DMS153 treated with DMSO at 0.1 percent for 48 hours (cell line): ENCODE measurements at regions not wholly inside any gene's neighbourhood (a gene's known extent, or its start where the extent isn't known, plus 50 kb on each side); places are given as distances from the start of the nearest gene placed in this dataset.
A peak's percentile ranks its signal among the peaks of the same experiment; 100 is the strongest.

ENCODE experiments used
- DNase-seq: peaks from one replicate; lab custom pipeline; 2025; ENCODE audit not compliant: unreplicated experiment; lab: John Stamatoyannopoulos, UW

DNA sequence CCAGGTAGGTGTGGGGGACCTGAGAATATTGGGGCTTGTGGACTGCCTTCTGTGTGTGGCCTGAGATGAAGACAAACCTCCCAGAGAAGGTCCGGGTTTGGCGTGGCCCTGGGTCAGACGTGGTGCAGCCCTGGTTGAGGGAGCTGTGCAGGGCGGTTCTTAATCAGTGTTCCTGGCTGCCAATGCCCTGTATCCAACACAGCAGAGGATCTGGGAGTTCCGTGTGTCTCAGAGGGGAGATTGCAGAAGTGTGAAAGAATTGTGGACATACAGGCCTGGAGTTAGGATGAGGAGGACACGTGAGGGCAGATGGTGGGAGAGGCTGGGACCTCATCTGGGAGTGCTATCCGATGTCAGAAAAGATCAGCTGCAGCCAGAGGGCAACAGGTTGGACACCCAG, 102.0 kb upstream of the NECTIN1 start:
- no peak for DNase-seq

DNA sequence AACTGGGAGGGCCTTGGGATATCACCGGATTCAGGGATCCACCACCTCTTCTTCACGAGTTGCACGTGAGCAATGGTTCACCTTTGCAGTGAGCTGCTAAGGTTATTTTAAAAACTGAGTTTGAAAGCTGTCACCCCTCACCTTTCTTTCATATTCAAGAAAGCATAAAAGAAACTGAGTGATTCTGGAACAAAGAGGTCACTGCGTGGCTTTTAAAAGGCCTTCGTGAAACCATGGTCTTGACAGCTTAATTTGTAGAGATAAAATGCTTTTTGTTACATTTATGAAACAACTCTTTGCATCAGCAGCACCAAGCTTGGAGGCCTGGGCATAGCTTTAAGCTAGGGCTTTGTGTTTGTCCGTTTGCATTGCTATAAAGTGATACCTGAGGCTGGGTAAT, 101.4 kb upstream of the NECTIN1 start:
- DNase-seq: no peak

- no peak for DNase-seq
Observed at GRCh38 chr11:119829402-119829801, 100.4 kb upstream of the NECTIN1 start.

GRCh38 chr11:119828819-119829218, 99.8 kb upstream of the NECTIN1 start:
- DNase-seq: no peak

DNA sequence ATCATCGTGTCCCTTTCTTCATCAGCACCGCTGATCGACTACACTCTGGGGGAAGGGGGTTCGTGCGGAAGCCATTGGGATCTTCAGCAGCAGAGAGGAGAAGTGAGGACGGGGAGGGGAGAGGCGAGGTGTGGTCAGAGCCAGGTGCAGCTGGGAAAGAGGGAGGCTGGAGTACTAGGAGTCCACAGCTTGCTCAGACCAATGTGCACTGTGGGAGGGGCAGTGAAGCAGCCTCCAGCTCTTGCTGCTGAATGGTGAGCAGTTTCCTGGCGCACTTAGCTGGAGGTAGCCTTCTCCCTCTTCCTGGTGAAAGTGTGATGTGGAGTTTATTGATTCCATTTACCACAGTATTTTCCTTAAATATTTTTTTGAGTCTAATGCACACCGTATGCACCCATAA, 99.0 kb upstream of the NECTIN1 start:
- DNase-seq: peak; percentile 27

DNA sequence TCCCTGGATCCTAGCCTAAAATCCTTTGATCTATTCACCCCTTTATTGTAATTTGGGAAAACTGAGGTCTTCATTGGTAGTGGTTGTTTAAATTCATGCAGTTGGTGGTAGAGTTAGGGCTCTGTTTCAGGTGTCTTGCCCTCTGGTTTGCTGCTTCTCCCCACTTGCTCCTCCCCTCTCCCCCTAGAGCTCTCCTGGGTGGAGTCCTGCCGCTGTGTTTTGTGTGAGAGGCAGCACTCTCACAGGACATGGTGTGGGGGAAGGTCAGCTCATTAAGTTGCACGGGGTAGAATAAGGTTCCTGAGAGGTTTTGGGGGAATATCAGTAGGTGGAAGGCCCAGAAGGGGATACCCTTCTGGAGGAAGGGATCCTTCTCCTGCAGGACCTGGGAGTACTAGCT, 98.1 kb upstream of the NECTIN1 start:
- DNase-seq: no peak

DNA sequence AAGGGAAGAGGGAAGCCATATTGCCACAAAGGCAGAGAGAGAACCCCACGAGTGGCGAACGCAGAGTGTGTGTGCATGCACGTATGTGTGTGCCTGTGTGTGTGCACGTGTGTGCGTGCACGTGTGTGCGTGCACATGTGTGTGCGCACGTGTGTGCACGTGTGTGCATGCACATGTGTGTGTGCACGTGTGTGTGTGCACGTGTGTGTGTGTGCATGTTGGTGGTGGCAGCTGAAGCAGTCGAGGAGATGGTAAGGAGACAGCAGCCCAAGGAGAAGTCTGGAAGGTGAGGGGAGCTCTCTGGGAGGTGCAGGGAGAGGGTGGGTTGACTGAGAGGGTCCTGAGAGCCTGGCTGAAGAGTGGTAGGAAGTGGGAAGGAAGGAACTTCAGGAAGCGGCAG, 94.1 kb upstream of the NECTIN1 start:
- DNase-seq: no peak

GRCh38 chr11:119816660-119817059, 87.7 kb upstream of the NECTIN1 start:
- no peak for DNase-seq

DNA sequence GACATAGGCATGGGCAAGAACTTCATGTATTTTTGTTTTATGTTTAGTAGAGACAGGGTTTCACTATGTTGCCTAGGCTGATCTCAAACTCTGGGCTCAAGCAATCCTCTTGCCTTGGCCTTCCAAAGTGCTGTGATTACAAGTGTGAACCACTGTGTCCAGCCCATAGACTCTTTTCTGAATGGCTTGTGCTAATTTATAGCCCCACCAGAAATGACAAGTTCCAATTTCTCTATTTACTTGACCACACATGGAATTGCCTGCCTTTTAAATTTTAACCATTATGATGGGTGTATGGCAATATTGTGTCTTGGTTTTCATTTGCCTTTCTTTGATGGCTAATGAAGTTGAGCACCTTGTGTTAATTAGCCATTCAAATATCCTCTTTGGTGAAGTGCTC, 85.8 kb upstream of the NECTIN1 start:
- DNase-seq: no peak

DNA sequence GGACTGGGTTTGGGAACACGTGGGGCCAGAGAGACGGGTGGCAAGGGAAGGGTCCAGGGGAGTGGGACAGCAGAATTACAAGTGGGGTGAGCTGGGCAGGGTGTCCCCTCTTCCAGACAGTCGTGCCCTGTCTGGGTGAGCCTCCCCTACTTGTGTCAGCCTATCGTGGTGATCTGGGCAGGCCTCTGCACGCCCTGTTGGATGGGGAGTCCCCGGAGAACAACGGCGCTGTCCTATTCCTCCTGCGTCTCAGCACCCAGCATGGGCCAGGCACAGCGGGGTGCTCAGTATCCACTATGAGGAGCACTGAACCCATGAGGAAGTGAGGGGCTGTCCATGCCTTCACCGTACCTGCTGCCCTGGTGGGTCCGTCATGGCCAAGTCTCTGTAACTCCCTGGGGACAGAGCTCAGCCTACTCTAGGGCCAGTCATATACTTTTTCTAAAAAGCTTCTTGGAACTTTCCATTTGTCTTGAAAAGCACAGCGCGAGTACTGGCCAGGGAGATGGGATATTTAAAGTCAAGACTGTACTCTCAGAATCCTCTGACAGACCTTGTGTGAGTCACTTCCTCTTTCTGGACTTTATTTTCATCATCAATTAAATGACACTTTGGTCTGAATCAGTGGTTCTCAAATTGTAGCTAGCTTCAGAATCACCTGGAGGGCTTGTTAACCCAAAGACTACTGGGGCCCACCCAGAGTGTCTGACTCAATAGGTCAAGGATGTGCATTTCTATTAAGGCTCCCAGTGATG, 81.7 kb upstream of the NECTIN1 start:
- DNase-seq: no peak

GRCh38 chr11:119809346-119809745, 80.3 kb upstream of the NECTIN1 start:
- DNase-seq: no peak

- no peak for DNase-seq
Observed at GRCh38 chr11:119808407-119809185, 79.6 kb upstream of the NECTIN1 start.

DNA sequence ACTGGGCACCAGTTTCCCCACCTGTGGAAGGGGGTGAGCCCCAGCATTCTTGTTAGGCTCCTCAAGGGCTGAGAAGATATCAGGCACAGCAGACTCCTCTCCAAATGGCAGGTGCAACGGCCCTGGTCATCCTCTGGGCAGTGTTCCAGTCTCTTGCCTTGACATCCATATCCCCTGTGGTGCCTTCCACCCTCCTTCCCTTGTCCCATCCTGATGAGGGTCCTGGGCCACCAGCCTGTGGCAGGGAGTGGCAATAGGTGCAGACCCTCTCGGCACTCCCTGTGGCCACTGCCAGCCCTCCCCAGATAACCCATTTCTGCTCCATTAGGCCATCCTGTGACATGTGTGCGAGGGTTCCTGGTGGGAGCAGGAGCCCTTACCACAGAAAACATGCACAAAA, 78.8 kb upstream of the NECTIN1 start:
- no peak for DNase-seq

DNA sequence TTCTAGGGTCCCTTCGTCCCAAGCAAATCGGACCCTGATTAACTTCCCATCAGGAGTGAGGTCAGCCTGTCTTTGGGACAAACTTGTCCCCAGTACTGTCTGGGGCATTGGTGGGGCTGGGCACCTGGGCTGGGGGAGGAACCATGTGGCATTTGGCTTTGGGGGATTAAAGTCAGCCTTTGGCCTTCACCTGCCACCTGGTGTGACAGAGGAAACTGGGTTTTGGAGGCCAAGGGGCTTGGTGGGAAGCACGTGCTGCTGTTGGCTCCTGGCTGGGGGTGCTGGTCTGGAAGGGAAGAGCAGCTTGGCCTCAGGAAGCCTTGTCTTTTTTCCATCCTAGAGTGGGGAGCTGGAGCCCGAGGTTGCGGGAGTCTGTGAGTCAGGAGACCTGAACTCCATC, 78.4 kb upstream of the NECTIN1 start:
- DNase-seq: no peak

- no peak for DNase-seq
Observed at GRCh38 chr11:119806064-119806915, 77.3 kb upstream of the NECTIN1 start.

GRCh38 chr11:119805663-119806062, 76.7 kb upstream of the NECTIN1 start:
- no peak for DNase-seq

- no peak for DNase-seq
Observed at GRCh38 chr11:119804698-119805097, 75.7 kb upstream of the NECTIN1 start.

DNA sequence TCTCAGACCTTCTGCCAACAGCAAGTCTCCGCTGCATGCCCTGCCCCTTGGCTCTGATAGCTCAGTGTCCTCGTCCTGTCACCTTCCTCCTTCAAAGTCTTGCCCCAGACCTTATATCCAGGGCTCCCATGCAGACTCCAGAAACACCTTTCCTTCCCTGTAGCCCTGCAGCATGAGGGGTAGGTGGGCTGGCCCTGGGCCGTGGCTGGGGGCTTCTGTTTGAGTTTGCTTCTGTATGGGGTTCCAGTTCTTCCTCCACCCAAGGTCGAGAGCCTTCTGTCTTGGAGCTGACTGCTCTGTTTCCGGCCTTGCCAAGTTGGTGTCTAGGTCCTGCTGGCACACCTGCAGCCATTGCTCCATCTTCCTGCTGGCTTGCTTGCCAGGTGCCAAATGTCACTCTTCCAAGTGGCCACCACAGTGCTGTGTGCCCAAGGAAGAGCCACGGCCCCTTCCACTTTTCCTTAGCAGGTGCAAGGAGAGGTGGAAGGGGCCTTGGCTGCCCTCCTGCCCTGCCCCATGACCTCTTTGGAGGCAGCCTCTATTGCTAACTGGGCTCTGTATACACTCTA, 74.8 kb upstream of the NECTIN1 start:
- no peak for DNase-seq

DNA sequence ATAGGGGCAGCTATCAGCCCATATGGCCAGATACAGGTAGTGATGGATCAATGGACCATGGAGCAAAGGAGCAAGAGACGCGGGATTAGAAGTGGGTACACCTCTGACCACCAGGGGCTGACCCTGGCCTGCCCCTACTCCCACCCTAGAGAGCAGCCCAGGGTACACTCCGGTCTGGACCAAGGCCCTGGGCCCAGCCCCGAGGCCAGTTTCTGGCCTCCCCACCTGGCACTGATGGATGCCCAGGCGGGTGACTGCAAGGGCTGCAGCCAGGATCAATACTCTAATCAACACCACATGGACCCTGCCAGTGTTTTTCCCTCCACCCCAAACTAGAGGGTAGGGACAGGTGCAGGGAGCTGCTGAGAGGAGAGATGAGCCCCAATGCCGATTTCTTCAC, 74.1 kb upstream of the NECTIN1 start:
- no peak for DNase-seq

- DNase-seq: no peak
Observed at GRCh38 chr11:119802670-119803069, 73.7 kb upstream of the NECTIN1 start.

DNA sequence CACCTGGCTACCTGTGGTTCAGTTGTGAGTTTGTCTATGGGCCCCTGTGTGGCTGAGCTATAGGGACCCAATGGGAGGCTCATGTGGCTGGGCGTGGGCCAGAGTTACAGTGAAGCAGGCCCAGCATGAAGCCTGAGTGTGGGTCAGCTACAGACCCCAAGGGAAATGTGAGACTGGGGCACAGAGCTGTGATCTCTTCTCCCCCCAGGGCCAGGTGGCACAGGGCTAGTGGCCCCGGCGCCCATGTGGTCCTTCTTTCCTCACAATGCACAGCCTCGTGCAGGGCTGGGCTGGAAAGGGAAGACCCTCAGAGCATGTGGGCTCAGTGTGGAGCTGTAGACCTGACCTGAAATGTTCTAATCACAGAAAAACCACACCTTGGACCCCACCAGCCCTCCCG, 71.6 kb upstream of the NECTIN1 start:
- DNase-seq: no peak
